CD14-positive monocyte (primary cell): ENCODE measurements at regions not wholly inside any gene's neighbourhood (a gene's known extent, or its start where the extent isn't known, plus 50 kb on each side); places are given as distances from the start of the nearest gene placed in this dataset.

Experiments used
- DNase-seq, 3 donors: peaks; one replicate each; pipeline ENCODE4 v3.0.0-alpha.2; 2011 to 2022
- H2AFZ ChIP-seq: 2 replicates; pipeline ENCODE4 v1.6.0; 2012; ENCODE audit warnings: mild to moderate bottlenecking, low read depth, low read length, inconsistent platforms; ENCODE audit not compliant: insufficient read depth, poor library complexity, severe bottlenecking
- H3K27ac ChIP-seq, 2 donors: 1 replicate in 1 of 2; 2 replicates in 1 of 2; pipeline ENCODE4 v1.5.1; 2012 to 2013; ENCODE audit warnings: low read length in 2 of 2, control low read depth in 1 of 2, inconsistent platforms in 1 of 2, low read depth in 1 of 2, mild to moderate bottlenecking in 1 of 2
- H3K27me3 ChIP-seq, 2 donors: one replicate each; pipeline versions ENCODE4 v1.6.0 to v1.6.1; 2011 to 2013; ENCODE audit warnings: low read length in 2 of 2; ENCODE audit not compliant: control insufficient read depth in 2 of 2, insufficient read depth in 2 of 2
- H3K36me3 ChIP-seq, 2 donors: replicated peaks in 1 of 2; 1 replicate in 1 of 2; 2 replicates in 1 of 2; pipeline versions ENCODE4 v1.5.1 to v1.6.1; 2012 to 2013; ENCODE audit warnings: low read length in 2 of 2, control low read depth in 1 of 2, inconsistent platforms in 1 of 2, mild to moderate bottlenecking in 1 of 2; ENCODE audit not compliant: insufficient read depth in 2 of 2, control insufficient read depth in 1 of 2
- H3K4me1 ChIP-seq, 2 donors: 1 replicate in 1 of 2; 2 replicates in 1 of 2; pipeline versions ENCODE4 v1.5.1 to v1.6.1; 2012 to 2013; ENCODE audit warnings: low read length in 2 of 2, control low read depth in 1 of 2, inconsistent platforms in 1 of 2, mild to moderate bottlenecking in 1 of 2, moderate library complexity in 1 of 2; ENCODE audit not compliant: insufficient read depth in 2 of 2, control insufficient read depth in 1 of 2
- H3K4me2 ChIP-seq: replicated peaks from 2 replicates; pipeline ENCODE3; 2012; ENCODE audit warnings: low read length, moderate library complexity, mild to moderate bottlenecking; ENCODE audit not compliant: poor library complexity, severe bottlenecking; ENCODE audit errors: extremely low read depth
- H3K4me3 ChIP-seq, 3 experiments: fragments of 200-600 bp in 1 of 3; sonication (generic) in 1 of 3; replicated peaks in 1 of 3; 1 replicate in 2 of 3; 2 replicates in 1 of 3; pipeline ENCODE4 v1.5.1; 2011 to 2013; ENCODE audit warnings: low read length in 3 of 3, mild to moderate bottlenecking in 3 of 3, control low read depth in 2 of 3, low read depth in 2 of 3, inconsistent platforms in 1 of 3, moderate library complexity in 1 of 3
- H3K79me2 ChIP-seq: 2 replicates; pipeline ENCODE4 v1.6.0; 2012; ENCODE audit warnings: mild to moderate bottlenecking, control low read depth, inconsistent platforms, low read length, moderate library complexity; ENCODE audit not compliant: insufficient read depth
- H3K9ac ChIP-seq: 2 replicates; pipeline ENCODE4 v1.6.0; 2017; ENCODE audit warnings: low read length, mild to moderate bottlenecking; ENCODE audit not compliant: insufficient read depth, poor library complexity, severe bottlenecking
- H3K9me3 ChIP-seq, 2 donors: replicated peaks in 1 of 2; 1 replicate in 1 of 2; 2 replicates in 1 of 2; pipeline versions ENCODE4 v1.5.1 to v1.6.1; 2012 to 2013; ENCODE audit warnings: low read length in 2 of 2, control low read depth in 1 of 2; ENCODE audit not compliant: control insufficient read depth in 1 of 2, insufficient read depth in 1 of 2
- H4K20me1 ChIP-seq: 2 replicates; pipeline ENCODE4 v1.6.0; 2012; ENCODE audit warnings: mild to moderate bottlenecking, low read length, control low read depth, moderate library complexity; ENCODE audit not compliant: insufficient read depth
- H3K27ac Mint-ChIP-seq, 7 donors: one replicate each; pipeline ENCODE4 v1.8.0; 2020; ENCODE audit warnings: mild to moderate bottlenecking in 7 of 7, mixed read lengths in 7 of 7, moderate library complexity in 6 of 7, inconsistent platforms in 2 of 7
- H3K27me3 Mint-ChIP-seq, 3 donors: one replicate each; pipeline ENCODE4 v1.8.0; 2021 to 2022; ENCODE audit warnings: low read depth in 3 of 3, mild to moderate bottlenecking in 3 of 3, mixed read lengths in 3 of 3, moderate library complexity in 3 of 3, inconsistent platforms in 1 of 3
- H3K36me3 Mint-ChIP-seq, 2 donors: one replicate each; pipeline ENCODE4 v1.8.0; 2020; ENCODE audit warnings: mixed read lengths in 2 of 2, inconsistent platforms in 1 of 2, mild to moderate bottlenecking in 1 of 2
- H3K4me1 Mint-ChIP-seq: one replicate; pipeline ENCODE4 v1.8.0; 2020; ENCODE audit warnings: mild to moderate bottlenecking, mixed read lengths
- H3K4me3 Mint-ChIP-seq, 2 donors: one replicate each; pipeline ENCODE4 v1.8.0; 2020; ENCODE audit warnings: mild to moderate bottlenecking in 2 of 2, mixed read lengths in 2 of 2, moderate library complexity in 1 of 2
- H3K9me3 Mint-ChIP-seq, 7 donors: one replicate each; pipeline ENCODE4 v1.8.0; 2020 to 2022; ENCODE audit warnings: mixed read lengths in 7 of 7, mild to moderate bottlenecking in 6 of 7, moderate library complexity in 6 of 7, inconsistent platforms in 2 of 7
- WGBS: methylation state at CpG from one replicate; pipeline ENCODE4 v1.1.5; 2013; ENCODE audit warnings: missing lambda C conversion rate; ENCODE audit not compliant: insufficient coverage; 5-methylcytosine and 5-hydroxymethylcytosine counted together
- intact Hi-C, 2 donors: fragments of 100-400 bp; cut with micrococcal nuclease; formaldehyde crosslinking; loops; one replicate each; pipeline versions ENCODE4 v1.15.0 to v1.15.1; 2023
- TF ChIP-seq, protein P1 (sequence below): fragments of 200-600 bp; IDR thresholded peaks from one replicate; pipeline ENCODE4 v1.8.0; 2022; ENCODE audit warnings: antibody characterized with exemption, mild to moderate bottlenecking

DNA sequence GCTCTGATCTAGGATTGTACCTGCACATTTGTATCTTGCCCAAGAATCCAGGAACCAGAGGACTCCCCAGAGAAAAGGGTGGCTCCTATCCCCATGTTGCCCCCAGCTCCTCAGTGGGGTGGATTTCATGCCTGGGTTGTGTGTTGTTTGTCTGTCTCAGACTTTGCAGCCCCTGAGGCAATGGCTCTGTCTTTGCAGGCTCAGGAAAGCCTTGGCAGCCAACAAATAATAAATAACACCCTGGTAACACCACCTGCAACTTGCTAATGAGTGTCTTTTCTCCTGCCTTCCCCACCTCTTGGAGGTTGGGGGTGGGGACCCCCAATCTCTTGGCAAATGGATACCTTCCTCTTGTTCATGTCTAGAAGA, 65.2 kb upstream of the CISTR start:
- Mint-ChIP-seq H3K36me3 (no peaks in the 10 kb centered on the region), H3K4me1 (no peaks in the 10 kb centered on the region), H3K9me3 (peaks cover 0 to 3% (median 1%) of the 10 kb centered on the region in 7 donors), H3K27me3 (peaks cover 35 to 62% (median 46%) of the 10 kb centered on the region in 3 donors), H3K4me3 (no peak overlapping the region), H3K27ac (no peak overlapping the region)
- no peak overlapping the region for H3K4me2 ChIP-seq
- intact Hi-C loops: no loop called here
- TF ChIP-seq, protein P1, sequence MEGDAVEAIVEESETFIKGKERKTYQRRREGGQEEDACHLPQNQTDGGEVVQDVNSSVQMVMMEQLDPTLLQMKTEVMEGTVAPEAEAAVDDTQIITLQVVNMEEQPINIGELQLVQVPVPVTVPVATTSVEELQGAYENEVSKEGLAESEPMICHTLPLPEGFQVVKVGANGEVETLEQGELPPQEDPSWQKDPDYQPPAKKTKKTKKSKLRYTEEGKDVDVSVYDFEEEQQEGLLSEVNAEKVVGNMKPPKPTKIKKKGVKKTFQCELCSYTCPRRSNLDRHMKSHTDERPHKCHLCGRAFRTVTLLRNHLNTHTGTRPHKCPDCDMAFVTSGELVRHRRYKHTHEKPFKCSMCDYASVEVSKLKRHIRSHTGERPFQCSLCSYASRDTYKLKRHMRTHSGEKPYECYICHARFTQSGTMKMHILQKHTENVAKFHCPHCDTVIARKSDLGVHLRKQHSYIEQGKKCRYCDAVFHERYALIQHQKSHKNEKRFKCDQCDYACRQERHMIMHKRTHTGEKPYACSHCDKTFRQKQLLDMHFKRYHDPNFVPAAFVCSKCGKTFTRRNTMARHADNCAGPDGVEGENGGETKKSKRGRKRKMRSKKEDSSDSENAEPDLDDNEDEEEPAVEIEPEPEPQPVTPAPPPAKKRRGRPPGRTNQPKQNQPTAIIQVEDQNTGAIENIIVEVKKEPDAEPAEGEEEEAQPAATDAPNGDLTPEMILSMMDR: no peak
- H3K4me1 ChIP-seq: no peaks in the 10 kb centered on the region
- H3K4me3 ChIP-seq: no peak overlapping the region
- H3K27ac ChIP-seq: no peak overlapping the region
- no peak overlapping the region for H2AFZ ChIP-seq
- no peaks in the 10 kb centered on the region for H3K36me3 ChIP-seq
- H3K27me3 ChIP-seq: peaks cover 27 to 37% of the 10 kb centered on the region in 2 donors
- DNase-seq: no peak
- no peaks in the 10 kb centered on the region for H3K79me2 ChIP-seq
- H3K9me3 ChIP-seq: no peaks in the 10 kb centered on the region
- no peak overlapping the region for H3K9ac ChIP-seq
- H4K20me1 ChIP-seq: no peaks in the 10 kb centered on the region

DNA sequence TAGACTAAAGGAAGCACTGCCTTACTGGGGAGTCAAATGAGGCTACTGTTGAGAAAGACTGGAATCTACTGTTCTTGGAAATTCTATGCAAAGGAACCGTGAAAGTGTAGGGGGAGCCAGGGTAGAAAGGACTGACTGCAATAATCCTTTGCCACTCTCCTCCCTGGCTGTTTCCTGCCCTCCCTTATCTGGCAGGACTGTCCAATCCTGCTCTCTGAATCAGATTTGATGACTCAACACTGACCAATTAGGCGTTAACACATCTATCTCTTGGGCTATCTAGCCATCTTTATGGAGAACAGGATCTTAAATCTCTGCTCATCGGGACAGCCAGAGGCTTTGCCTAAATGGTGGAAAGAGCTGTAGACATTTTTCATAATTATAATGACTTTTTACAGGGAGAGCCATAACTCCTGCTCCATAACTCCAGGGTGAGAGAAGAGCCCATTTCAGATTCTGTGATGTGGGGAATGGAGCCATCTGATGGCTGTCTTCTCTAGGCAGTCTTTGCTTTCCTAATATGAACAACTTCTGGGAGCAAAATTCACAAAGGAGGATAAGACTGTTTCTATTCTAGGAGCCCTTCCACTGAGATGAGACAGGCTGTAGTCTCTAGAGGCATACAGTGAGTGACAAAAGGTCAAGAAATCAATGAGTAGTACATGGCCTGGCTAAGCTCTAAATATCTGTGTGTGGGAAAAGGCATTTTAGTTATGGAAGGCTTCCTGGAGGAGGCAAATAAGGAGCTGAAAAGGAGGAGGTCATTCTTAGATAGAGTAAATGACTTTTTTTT, 68.9 kb upstream of the CISTR start:
- Mint-ChIP-seq H3K9me3 (peaks cover 0 to 3% (median 1%) of the 10 kb centered on the region in 7 donors), H3K27ac (no peak overlapping the region), H3K36me3 (no peaks in the 10 kb centered on the region), H3K4me3 (no peak overlapping the region), H3K4me1 (no peaks in the 10 kb centered on the region), H3K27me3 (peaks cover 37 to 67% (median 48%) of the 10 kb centered on the region in 3 donors)
- no peaks in the 10 kb centered on the region for H3K4me1 ChIP-seq
- TF ChIP-seq, protein P1: no peak
- H3K4me3 ChIP-seq: no peak overlapping the region
- H2AFZ ChIP-seq: no peak overlapping the region
- H3K27ac ChIP-seq: no peak overlapping the region
- H3K27me3 ChIP-seq: peaks cover 33% of the 10 kb centered on the region in 2 donors
- intact Hi-C loops: no loop called here
- no peaks in the 10 kb centered on the region for H4K20me1 ChIP-seq
- WGBS: no CpG with 5 or more reads among the region's 3 CpGs
- H3K9ac ChIP-seq: no peak overlapping the region
- no peaks in the 10 kb centered on the region for H3K36me3 ChIP-seq
- H3K79me2 ChIP-seq: no peaks in the 10 kb centered on the region
- no peaks in the 10 kb centered on the region for H3K9me3 ChIP-seq
- no peak overlapping the region for H3K4me2 ChIP-seq
- no peak for DNase-seq
